Naive thymus-derived CD8-positive, alpha-beta T cell (primary cell): ENCODE measurements at regions not wholly inside any gene's neighbourhood (a gene's known extent, or its start where the extent isn't known, plus 50 kb on each side); places are given as distances from the start of the nearest gene placed in this dataset.

Experiments used
- ATAC-seq, 2 donors: fragments of 150-1000 bp; cut with Tn5 transposase in 1 of 2; sonication (Bioruptor Pico), chemical (Tn5 transposase) in 1 of 2; 1 replicate in 1 of 2; 2 replicates in 1 of 2; pipeline ENCODE4 v1.10.0; 2021; ENCODE audit warnings: mild to moderate bottlenecking in 2 of 2, moderate library complexity in 2 of 2
- POLR2A ChIA-PET: fragments of 350-600 bp; sonication (Branson Sonifier 250); formaldehyde crosslinking; loops from one replicate; lab custom pipeline; 2021; ENCODE audit warnings: antibody characterized with exemption; lab: Charles Lee
- DNase-seq, 10 donors: peaks; one replicate each; pipeline versions ENCODE4 v3.0.0 to v3.0.0-alpha.2; 2020 to 2022
- H3K27ac Mint-ChIP-seq, 10 donors: one replicate each; pipeline ENCODE4 v1.8.0; 2020 to 2022; ENCODE audit warnings: mild to moderate bottlenecking in 10 of 10, mixed read lengths in 10 of 10, moderate library complexity in 4 of 10, inconsistent platforms in 1 of 10
- H3K27me3 Mint-ChIP-seq, 5 donors: one replicate each; pipeline ENCODE4 v1.8.0; 2021 to 2022; ENCODE audit warnings: mixed read lengths in 5 of 5
- H3K36me3 Mint-ChIP-seq, 3 donors: one replicate each; pipeline ENCODE4 v1.8.0; 2020 to 2022; ENCODE audit warnings: mixed read lengths in 3 of 3, mild to moderate bottlenecking in 2 of 3, inconsistent platforms in 1 of 3
- H3K4me1 Mint-ChIP-seq, 4 donors: one replicate each; pipeline ENCODE4 v1.8.0; 2021 to 2022; ENCODE audit warnings: mixed read lengths in 4 of 4
- H3K4me3 Mint-ChIP-seq, 10 donors: one replicate each; pipeline ENCODE4 v1.8.0; 2020 to 2022; ENCODE audit warnings: mild to moderate bottlenecking in 10 of 10, mixed read lengths in 10 of 10, moderate library complexity in 6 of 10, inconsistent platforms in 1 of 10
- H3K9me3 Mint-ChIP-seq, 9 donors: one replicate each; pipeline ENCODE4 v1.8.0; 2020 to 2022; ENCODE audit warnings: mixed read lengths in 9 of 9, mild to moderate bottlenecking in 3 of 9, inconsistent platforms in 1 of 9, moderate library complexity in 1 of 9

- Mint-ChIP-seq H3K4me3 (no peak overlapping the region), H3K9me3 (no peaks in the 10 kb centered on the region), H3K4me1 (no peaks in the 10 kb centered on the region), H3K27me3 (peaks cover 3 to 22% (median 9%) of the 10 kb centered on the region in 5 donors), H3K36me3 (no peaks in the 10 kb centered on the region), H3K27ac (no peak overlapping the region)
- ATAC-seq, result no peak
- no peak for DNase-seq
- POLR2A ChIA-PET, result no interaction called here
These were observed 79.3 kb downstream of the PCTP start for GRCh38 chr17:55829995-55830612.

GRCh38 chr17:55830699-55831471, 80.0 kb downstream of the PCTP start:
- ATAC-seq (no peak), DNase-seq (no peak)
- H3K27ac Mint-ChIP-seq, result no peak overlapping the region
- H3K4me1 Mint-ChIP-seq, result no peaks in the 10 kb centered on the region
- peaks cover 4 to 22% (median 9%) of the 10 kb centered on the region in 5 donors for H3K27me3 Mint-ChIP-seq
- H3K9me3 Mint-ChIP-seq, result no peaks in the 10 kb centered on the region
- POLR2A ChIA-PET, result no interaction called here
- H3K36me3 Mint-ChIP-seq, result no peaks in the 10 kb centered on the region
- no peak overlapping the region for H3K4me3 Mint-ChIP-seq

GRCh38 chr17:55833306-55833705, 82.5 kb downstream of the PCTP start:
- DNase-seq, result no peak
- POLR2A ChIA-PET, result no interaction called here
- ATAC-seq, result no peak
- Mint-ChIP-seq H3K27me3 (peaks cover 10 to 24% (median 14%) of the 10 kb centered on the region in 5 donors), H3K4me3 (no peak overlapping the region), H3K36me3 (no peaks in the 10 kb centered on the region), H3K9me3 (peaks cover 0 to 3% (median 0%) of the 10 kb centered on the region in 9 donors), H3K4me1 (no peaks in the 10 kb centered on the region), H3K27ac (no peak overlapping the region)

- Mint-ChIP-seq H3K27ac (no peak overlapping the region), H3K4me1 (peaks cover 0 to 3% (median 2%) of the 10 kb centered on the region in 4 donors), H3K36me3 (no peaks in the 10 kb centered on the region), H3K4me3 (no peak overlapping the region), H3K27me3 (peaks cover 4 to 34% (median 13%) of the 10 kb centered on the region in 5 donors), H3K9me3 (no peaks in the 10 kb centered on the region)
- DNase-seq, result no peak
- no peak for ATAC-seq
- POLR2A ChIA-PET, result no interaction called here
These were observed 91.7 kb downstream of the PCTP start for GRCh38 chr17:55842405-55843158.

- no peaks in the 10 kb centered on the region for H3K9me3 Mint-ChIP-seq
- peaks cover 4 to 24% (median 13%) of the 10 kb centered on the region in 5 donors for H3K27me3 Mint-ChIP-seq
- H3K27ac Mint-ChIP-seq, result no peak overlapping the region
- POLR2A ChIA-PET, result no interaction called here
- ATAC-seq, result no peak
- no peak for DNase-seq
- H3K4me3 Mint-ChIP-seq, result no peak overlapping the region
- no peaks in the 10 kb centered on the region for H3K36me3 Mint-ChIP-seq
- H3K4me1 Mint-ChIP-seq, result peaks cover 0 to 3% (median 2%) of the 10 kb centered on the region in 4 donors
These were observed 92.9 kb downstream of the PCTP start for GRCh38 chr17:55843785-55844184.

- Mint-ChIP-seq H3K27me3 (peaks cover 2 to 24% (median 13%) of the 10 kb centered on the region in 5 donors), H3K4me1 (peaks cover 0 to 3% (median 2%) of the 10 kb centered on the region in 4 donors), H3K36me3 (no peaks in the 10 kb centered on the region), H3K4me3 (peak overlapping the region in 1 of 10 donors; percentile 31), H3K27ac (no peak overlapping the region), H3K9me3 (no peaks in the 10 kb centered on the region)
- ATAC-seq, result peak in 1 of 2 donors; percentile 50
- DNase-seq, result peak in 9 of 10 donors; percentile 1 to 32 (median 6)
- POLR2A ChIA-PET, result no interaction called here
These were observed 94.5 kb downstream of the PCTP start for GRCh38 chr17:55845385-55845784.

- POLR2A ChIA-PET, result no interaction called here
- Mint-ChIP-seq H3K27me3 (peaks cover 2 to 24% (median 12%) of the 10 kb centered on the region in 5 donors), H3K36me3 (no peaks in the 10 kb centered on the region), H3K4me3 (no peak overlapping the region), H3K4me1 (peaks cover 0 to 3% (median 2%) of the 10 kb centered on the region in 4 donors), H3K9me3 (no peaks in the 10 kb centered on the region), H3K27ac (no peak overlapping the region)
- ATAC-seq, result no peak
- DNase-seq, result no peak
These were observed 95.9 kb downstream of the PCTP start for GRCh38 chr17:55846745-55847144.

GRCh38 chr17:55852734-55853133, 101.9 kb downstream of the PCTP start:
- Mint-ChIP-seq H3K27me3 (no peaks in the 10 kb centered on the region), H3K4me1 (no peaks in the 10 kb centered on the region), H3K9me3 (no peaks in the 10 kb centered on the region), H3K27ac (no peak overlapping the region), H3K36me3 (no peaks in the 10 kb centered on the region), H3K4me3 (no peak overlapping the region)
- ATAC-seq (no peak), DNase-seq (no peak)
- POLR2A ChIA-PET, result no interaction called here

- POLR2A ChIA-PET, result no interaction called here
- H3K4me3 Mint-ChIP-seq, result no peak overlapping the region
- no peak for ATAC-seq
These were observed 108.5 kb downstream of the PCTP start for GRCh38 chr17:55859301-55859795.

GRCh38 chr17:55865072-55865762, 114.4 kb downstream of the PCTP start:
- POLR2A ChIA-PET, result no interaction called here
- Mint-ChIP-seq H3K9me3 (peaks cover 0 to 13% (median 5%) of the 10 kb centered on the region in 9 donors), H3K4me1 (no peaks in the 10 kb centered on the region), H3K27me3 (peaks cover 0 to 2% (median 0%) of the 10 kb centered on the region in 5 donors), H3K4me3 (no peak overlapping the region), H3K36me3 (peaks cover 0 to 10% (median 2%) of the 10 kb centered on the region in 3 donors), H3K27ac (no peak overlapping the region)
- ATAC-seq, result no peak
- DNase-seq, result no peak

More at GRCh38 chr17:55859301-55859795, 108.5 kb downstream of the PCTP start:
- Mint-ChIP-seq H3K27me3 (peaks cover 0 to 5% (median 2%) of the 10 kb centered on the region in 5 donors), H3K36me3 (no peaks in the 10 kb centered on the region), H3K27ac (no peak overlapping the region), H3K4me1 (no peaks in the 10 kb centered on the region), H3K9me3 (peaks cover 0 to 1% (median 0%) of the 10 kb centered on the region in 9 donors)
- DNase-seq, result no peak

GRCh38 chr17:55870044-55870443, 119.2 kb downstream of the PCTP start:
- H3K9me3 Mint-ChIP-seq, result peaks cover 0 to 13% (median 5%) of the 10 kb centered on the region in 9 donors
- peaks cover 0 to 10% (median 2%) of the 10 kb centered on the region in 3 donors for H3K36me3 Mint-ChIP-seq
- DNase-seq (no peak), ATAC-seq (no peak)
- no peaks in the 10 kb centered on the region for H3K4me1 Mint-ChIP-seq
- H3K27me3 Mint-ChIP-seq, result no peaks in the 10 kb centered on the region
- POLR2A ChIA-PET, result no interaction called here
- H3K4me3 Mint-ChIP-seq, result no peak overlapping the region
- no peak overlapping the region for H3K27ac Mint-ChIP-seq

- Mint-ChIP-seq H3K4me3 (no peak overlapping the region), H3K27ac (no peak overlapping the region), H3K4me1 (no peaks in the 10 kb centered on the region), H3K27me3 (peaks cover 0 to 19% (median 3%) of the 10 kb centered on the region in 5 donors), H3K9me3 (peaks cover 0 to 5% (median 0%) of the 10 kb centered on the region in 9 donors), H3K36me3 (no peaks in the 10 kb centered on the region)
- DNase-seq, result no peak
- no peak for ATAC-seq
- POLR2A ChIA-PET, result no interaction called here
These were observed 121.5 kb downstream of the PCTP start for GRCh38 chr17:55872374-55872773.
